Stimulated activated CD8-positive, alpha-beta memory T cell treated with anti-CD3 and anti-CD28 coated beads, Interleukin-2, amount 100 ng/mL, for 48 hours (primary cell): ENCODE measurements at regions not wholly inside any gene's neighbourhood (a gene's known extent, or its start where the extent isn't known, plus 50 kb on each side); places are given as distances from the start of the nearest gene placed in this dataset.
A peak's percentile ranks its signal among the peaks of the same experiment; 100 is the strongest.
"Not testable (repeated sequence)": the region's sequence is repeated elsewhere in the genome, so short reads cannot be mapped to it uniquely, and the experiment has no call there.

ENCODE experiments used
- DNase-seq, 2 donors: peaks; one replicate each; pipeline ENCODE4 v3.0.0-alpha.2; 2020; ENCODE audit warnings: low read depth in 2 of 2

- DNase-seq: not testable (repeated sequence)
Measured at GRCh38 chr1:91207691-91208090, 185.9 kb upstream of the ZNF644 start.

- not testable (repeated sequence) for DNase-seq
Measured at GRCh38 chr1:91204150-91204549, 182.3 kb upstream of the ZNF644 start.

DNA sequence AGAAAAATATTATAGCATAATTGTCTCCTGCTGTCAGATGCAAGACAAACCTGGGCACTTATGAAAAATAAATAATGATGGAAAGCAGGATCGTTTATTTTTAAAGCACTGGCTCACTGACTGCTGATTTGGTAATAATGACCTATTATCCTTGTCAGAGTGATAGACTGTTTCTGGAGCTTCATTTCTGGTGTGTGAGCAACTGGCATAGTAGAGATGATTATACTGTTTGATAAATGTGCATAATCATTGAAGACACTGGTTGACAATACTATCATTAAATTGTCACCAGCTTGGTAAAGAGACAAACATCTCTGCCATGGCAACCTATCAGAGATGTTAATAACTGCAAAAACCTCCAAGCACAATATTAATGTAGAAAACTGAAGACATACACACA lies 179.9 kb upstream of the ZNF644 start:
- no peak for DNase-seq

DNA sequence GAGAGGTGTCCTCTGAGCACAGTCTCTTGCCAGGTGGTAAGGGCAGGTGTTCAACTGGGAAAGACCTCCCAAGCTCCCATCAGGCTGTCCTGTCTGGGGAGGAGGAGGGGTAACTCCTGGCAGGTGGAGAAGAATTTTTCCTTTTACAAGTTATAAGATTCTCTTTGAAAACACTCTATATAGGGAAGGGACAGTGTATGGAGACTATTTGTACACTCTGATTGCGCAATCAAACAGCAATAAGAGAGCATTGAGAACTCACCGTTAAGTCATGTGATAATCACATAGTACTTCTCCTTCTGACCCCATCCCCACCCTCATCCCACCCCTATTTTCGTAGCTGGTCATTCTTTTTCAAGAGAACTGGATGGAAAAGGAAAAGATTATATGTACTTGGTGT lies 179.3 kb upstream of the ZNF644 start:
- no peak for DNase-seq

- no peak for DNase-seq
Measured at GRCh38 chr1:91200675-91201074, 178.8 kb upstream of the ZNF644 start.

DNA sequence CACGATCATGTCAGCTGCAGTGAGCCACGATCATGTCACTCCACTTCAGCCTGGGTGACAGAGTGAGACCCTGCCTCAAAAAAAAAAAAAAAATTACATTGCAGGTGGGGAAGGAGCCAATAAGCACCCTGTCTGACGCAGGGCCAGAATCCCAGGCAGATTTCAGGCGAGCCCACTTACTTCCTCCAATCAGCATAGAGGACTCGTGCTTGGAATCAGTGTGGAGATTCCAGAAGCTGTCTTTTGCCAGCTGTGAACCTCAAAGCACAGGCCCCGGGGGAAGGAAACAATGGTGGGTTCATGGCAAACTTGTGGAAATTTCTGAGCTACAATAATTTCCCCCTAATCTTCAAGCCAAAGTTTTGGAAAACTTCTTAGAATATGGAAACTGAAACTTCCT lies 178.2 kb upstream of the ZNF644 start:
- DNase-seq: no peak

DNA sequence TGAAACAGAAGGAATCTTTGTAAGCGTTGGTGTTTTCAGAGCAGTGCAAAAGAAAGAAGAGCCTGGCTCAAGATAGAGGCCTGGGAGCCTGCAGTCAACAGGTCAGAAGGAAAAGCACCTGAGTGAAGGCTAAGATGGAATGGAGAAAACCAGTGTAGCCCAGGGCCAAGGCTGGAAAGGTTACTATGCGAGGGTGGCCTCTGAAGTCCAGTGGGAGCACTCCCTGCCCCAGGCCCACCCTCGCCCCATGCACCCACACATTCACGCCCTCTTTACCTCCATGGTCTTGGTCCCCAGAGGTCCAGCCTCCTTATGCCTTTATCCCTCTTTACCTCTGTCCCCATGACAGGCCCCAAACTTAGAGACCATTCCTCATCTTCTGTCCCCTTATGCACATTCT lies 169.2 kb upstream of the ZNF644 start:
- DNase-seq: no peak

DNA sequence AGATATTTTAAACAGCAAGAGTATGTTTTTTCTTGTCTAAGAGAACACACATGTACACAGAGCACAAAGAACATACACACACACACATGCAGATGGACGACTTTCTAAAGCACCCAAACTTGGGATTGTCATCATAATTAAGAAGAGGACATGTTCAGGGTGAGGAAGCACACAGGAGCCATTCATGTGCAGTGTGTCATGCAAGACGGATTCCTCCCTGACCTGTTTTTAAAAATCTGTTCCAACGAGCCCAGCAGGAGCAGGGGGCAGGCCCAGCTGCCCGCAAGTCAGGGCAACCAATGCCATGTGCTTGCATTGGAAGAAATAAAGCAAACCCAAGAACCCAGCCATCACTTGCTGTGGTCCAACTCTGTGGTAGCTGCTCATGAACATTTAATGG lies 167.3 kb upstream of the ZNF644 start:
- DNase-seq: no peak

DNA sequence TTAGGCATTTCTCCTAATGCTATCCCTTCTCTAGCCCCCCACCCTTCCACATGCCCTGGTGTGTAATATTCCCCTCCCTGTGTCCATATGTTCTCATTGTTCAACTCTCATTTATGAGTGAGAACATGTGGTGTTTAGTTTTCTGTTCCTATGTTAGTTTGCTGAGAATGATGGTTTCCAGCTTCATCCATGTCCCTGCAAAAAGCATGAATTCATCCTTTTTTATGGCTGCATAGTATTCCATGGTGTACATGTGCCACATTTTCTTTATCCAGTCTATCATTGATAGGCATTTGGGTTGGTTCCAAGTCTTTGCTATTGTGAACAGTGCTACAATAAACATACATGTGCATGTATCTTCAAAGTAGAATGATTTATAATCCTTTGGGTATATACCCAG lies 161.0 kb upstream of the ZNF644 start:
- DNase-seq: not testable (repeated sequence)

GRCh38 chr1:91176250-91176649 lies 154.4 kb upstream of the ZNF644 start:
- no peak for DNase-seq

- no peak for DNase-seq
Measured at GRCh38 chr1:91174734-91175133, 152.9 kb upstream of the ZNF644 start.

DNA sequence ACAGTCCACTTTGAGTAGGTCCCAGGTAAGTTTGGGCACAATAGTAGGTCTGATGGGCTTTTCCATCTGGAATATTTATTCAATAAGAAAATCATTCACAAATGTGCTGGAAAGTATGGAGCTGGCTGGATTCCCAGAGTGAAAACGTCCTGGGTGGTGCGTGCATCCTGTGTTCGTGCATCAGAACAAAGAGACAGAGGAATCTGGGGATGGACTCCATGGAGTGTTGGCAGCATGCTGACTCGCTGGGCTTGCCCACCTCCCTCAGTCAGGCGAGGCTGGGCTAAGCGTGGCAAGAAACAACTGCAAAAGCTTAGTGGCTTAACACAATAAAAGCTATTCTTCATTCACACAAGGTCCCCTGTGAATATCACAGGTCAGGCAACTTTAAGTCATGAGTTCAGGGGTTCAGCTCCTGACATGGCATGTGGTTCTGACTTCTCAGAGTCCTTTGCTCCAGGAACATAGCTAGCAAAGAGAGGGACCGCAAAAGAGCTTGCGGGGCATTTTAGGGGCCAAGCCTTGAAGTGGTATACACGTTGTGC lies 151.6 kb upstream of the ZNF644 start:
- DNase-seq: no peak

DNA sequence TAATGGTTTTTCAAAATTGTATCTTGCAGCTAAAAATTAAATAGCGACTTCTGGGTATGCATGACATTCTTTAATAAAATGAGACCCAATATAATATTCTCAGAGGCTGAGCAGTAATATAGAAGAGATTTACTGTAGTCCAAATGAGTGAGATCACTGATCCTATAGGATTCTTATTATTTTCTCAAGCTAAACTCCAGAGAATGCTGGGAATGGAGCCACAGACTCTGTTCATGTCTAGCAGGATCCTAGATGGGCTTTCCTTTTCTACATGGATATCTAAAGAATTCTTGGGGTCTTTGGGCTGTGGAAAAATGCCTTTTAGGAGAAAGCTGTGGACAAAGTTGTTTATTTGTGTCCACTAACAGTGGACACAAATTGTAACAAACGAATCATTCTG lies 150.7 kb upstream of the ZNF644 start:
- no peak for DNase-seq

- DNase-seq: no peak
Measured at GRCh38 chr1:91171898-91172297, 150.1 kb upstream of the ZNF644 start.

DNA sequence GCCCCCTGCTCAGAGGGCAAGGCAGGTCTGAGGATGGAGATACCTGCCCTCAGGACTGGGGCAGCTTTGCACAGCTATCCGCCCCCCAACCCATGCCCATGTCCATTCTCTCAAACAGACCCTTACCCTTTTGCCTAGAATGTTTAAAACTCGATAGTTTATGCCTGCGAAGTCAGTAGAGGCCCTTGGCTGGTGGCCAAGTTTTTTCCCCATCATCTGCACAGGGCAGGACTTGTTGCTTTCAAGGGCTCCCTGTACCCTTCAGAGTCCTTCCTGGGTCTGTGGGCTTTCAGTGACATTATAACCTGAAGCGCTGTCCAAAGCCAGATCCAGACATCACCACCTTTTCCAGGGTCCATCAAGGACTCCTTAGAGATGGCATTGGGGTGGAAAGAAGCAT lies 148.7 kb upstream of the ZNF644 start:
- DNase-seq: no peak

DNA sequence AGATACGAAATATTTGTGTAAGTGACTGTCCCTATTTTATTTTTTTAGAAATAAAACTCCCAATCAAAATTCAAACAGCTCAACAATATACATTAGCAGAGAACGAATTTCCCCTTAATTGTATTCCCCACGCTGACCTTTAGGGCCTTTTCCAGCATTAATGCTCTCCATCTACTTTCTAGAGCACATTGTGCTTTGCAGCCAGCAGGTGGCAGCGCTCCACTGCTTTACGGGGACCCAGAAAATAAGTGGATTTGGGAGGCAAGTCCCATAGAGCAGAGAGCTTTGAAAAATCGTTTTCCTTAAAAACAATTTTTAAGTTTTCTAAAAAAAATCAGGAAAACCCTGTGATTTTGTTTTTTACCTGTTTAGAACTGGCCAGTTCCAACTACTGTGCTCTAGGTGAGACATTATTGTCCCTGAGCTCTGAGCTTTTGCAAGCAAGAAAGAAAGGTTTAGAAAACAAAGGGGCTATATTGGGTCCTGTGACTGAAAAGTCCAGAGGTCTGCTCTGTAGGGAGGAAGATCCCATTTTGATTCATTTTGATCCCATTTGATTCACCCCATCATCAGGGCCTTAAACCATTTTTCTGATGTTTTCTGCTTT lies 144.4 kb upstream of the ZNF644 start:
- peak in 1 of 2 donors; percentile 8 for DNase-seq

DNA sequence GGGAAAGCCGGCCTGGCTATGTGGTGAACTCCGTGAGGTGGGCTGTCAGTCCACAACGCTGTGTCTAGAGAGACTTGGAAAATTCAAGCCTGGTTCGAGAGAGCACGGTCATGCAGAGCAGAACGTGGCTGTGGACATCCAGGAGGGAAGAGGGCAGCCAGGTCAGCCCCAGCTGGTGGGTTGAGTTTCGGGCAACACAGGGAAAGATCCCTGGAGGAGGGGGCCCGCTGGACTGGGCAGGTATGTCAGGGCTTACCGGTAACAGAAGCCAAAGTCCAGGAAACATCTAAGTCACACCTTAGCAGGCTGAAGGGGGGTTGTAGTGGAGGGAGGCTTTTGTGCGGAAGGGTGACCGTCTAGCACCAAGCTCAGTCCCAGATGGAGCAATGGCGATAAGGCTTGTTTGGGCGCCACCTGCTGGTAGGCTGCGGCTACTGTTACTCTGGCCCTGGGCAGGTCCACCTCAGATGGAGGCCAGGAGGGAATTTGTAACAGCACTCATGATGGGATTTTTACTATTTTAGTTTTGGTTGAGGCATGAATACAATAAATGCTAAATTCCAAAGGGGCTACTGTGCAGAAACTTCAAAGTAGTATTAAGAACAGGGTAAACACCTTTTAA lies 143.3 kb upstream of the ZNF644 start:
- DNase-seq: peak; percentile 62 to 73

- no peak for DNase-seq
Measured at GRCh38 chr1:91162613-91163012, 140.8 kb upstream of the ZNF644 start.

GRCh38 chr1:91161749-91162148 lies 139.9 kb upstream of the ZNF644 start:
- no peak for DNase-seq

- DNase-seq: no peak
Measured at GRCh38 chr1:91161166-91161565, 139.3 kb upstream of the ZNF644 start.

- DNase-seq: no peak
Measured at GRCh38 chr1:91160363-91161075, 138.7 kb upstream of the ZNF644 start.

- no peak for DNase-seq
Measured at GRCh38 chr1:91153341-91153740, 131.5 kb upstream of the ZNF644 start.

DNA sequence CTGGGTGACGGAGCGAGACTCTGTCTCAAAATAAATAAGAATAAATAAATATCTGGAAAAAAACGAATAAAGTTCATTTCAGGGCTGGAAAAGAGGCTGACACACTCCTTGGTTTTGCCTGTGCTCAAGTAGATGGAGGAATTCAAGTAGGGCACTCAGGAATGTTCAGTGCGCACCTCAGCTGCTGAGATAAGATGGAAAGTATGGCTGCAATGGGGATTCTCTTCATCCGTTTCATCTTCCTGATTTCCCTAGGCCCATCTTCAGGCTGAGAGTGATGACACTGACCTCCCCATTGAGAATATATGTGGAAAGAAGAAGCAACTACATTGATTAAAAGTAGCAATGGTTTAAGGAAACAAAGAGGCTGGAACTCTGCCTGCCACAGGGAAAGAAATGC lies 130.5 kb upstream of the ZNF644 start:
- no peak for DNase-seq
